GM12878 (cell line): ENCODE measurements at regions not wholly inside any gene's neighbourhood (a gene's known extent, or its start where the extent isn't known, plus 50 kb on each side); places are given as distances from the start of the nearest gene placed in this dataset.

Experiments used
- ATAC-seq: fragments of 200-7000 bp; cut with Tn5 transposase; 3 replicates; pipeline ENCODE4 v1.9.1; 2020; ENCODE audit warnings: mild to moderate bottlenecking, moderate library complexity
- BruUV-seq: library from RNA; stranded (reverse); fragments of 400-500 nt; replicated peaks from 2 replicates; lab custom pipeline; 2021; lab: Mats Ljungman, UMichigan
- CTCF ChIA-PET: fragments of 300-600 bp; sonication (Branson Sonifier 250); formaldehyde crosslinking; extraction: SDS; loops from one replicate; lab custom pipeline; 2021; ENCODE audit warnings: inconsistent platforms; lab: Yijun Ruan, JAX
- POLR2A ChIA-PET: fragments of 350-600 bp; formaldehyde crosslinking; extraction: SDS; loops from one replicate; lab custom pipeline; 2021; ENCODE audit warnings: inconsistent platforms; lab: Charles Lee
- RAD21 ChIA-PET: fragments of 300-600 bp; sonication (Branson Sonifier 250); formaldehyde crosslinking; loops from one replicate; lab custom pipeline; 2023; ENCODE audit warnings: antibody characterized with exemption; ENCODE audit not compliant: unreplicated experiment; lab: Charles Lee
- SMC1A ChIA-PET: fragments of 300-600 bp; sonication (Branson Sonifier 250); formaldehyde crosslinking; loops from one replicate; lab custom pipeline; 2023; ENCODE audit not compliant: unreplicated experiment, uncharacterized antibody; lab: Charles Lee
- DNase-seq: peaks from one replicate; pipeline ENCODE4 v3.0.0-alpha.2; 2011; ENCODE audit warnings: low read depth, low spot score
- FAIRE-seq: peaks from 3 replicates; lab custom pipeline; 2011; peaks lifted over from hg19 to GRCh38; lab: Jason Lieb, UNC
- H2AFZ ChIP-seq: 2 replicates; pipeline ENCODE4 v1.6.0; 2011; ENCODE audit warnings: low read depth, low read length, control low read depth; ENCODE audit not compliant: control insufficient read depth
- H3K27ac ChIP-seq: 2 replicates; pipeline ENCODE4 v1.5.1; 2011; ENCODE audit warnings: control low read depth; ENCODE audit not compliant: control insufficient read depth, insufficient read depth
- H3K27me3 ChIP-seq, 2 experiments: replicated peaks in 1 of 2; 2 replicates each; pipeline versions ENCODE4 v1.6.0 to v1.6.1; 2011; ENCODE audit warnings: low read length in 1 of 2; ENCODE audit not compliant: control insufficient read depth in 2 of 2, insufficient read depth in 2 of 2
- H3K36me3 ChIP-seq, 2 experiments: 2 replicates each; pipeline ENCODE4 v1.5.1; 2011; ENCODE audit warnings: low read length in 1 of 2; ENCODE audit not compliant: control insufficient read depth in 2 of 2, insufficient read depth in 2 of 2
- H3K4me1 ChIP-seq: 2 replicates; pipeline ENCODE4 v1.6.1; 2011; ENCODE audit warnings: mild to moderate bottlenecking, low read length, moderate library complexity, mixed read lengths; ENCODE audit not compliant: control insufficient read depth, insufficient read depth
- H3K4me2 ChIP-seq: 2 replicates; pipeline ENCODE4 v1.6.0; 2011; ENCODE audit warnings: control low read depth; ENCODE audit not compliant: control insufficient read depth, insufficient read depth
- H3K4me3 ChIP-seq: fragments of 200-600 bp; sonication (generic); 2 replicates; pipeline ENCODE4 v1.5.1; 2016
- H3K79me2 ChIP-seq: 2 replicates; pipeline ENCODE4 v1.6.0; 2011; ENCODE audit warnings: low read length; ENCODE audit not compliant: control insufficient read depth, insufficient read depth
- H3K9ac ChIP-seq: 2 replicates; pipeline ENCODE4 v1.8.0; 2011; ENCODE audit warnings: low read length, control low read depth, mixed read lengths; ENCODE audit not compliant: control insufficient read depth, insufficient read depth
- H3K9me3 ChIP-seq: replicated peaks from 3 replicates; pipeline ENCODE4 v1.5.1; 2011; ENCODE audit warnings: mild to moderate bottlenecking, low read length; ENCODE audit not compliant: control insufficient read depth, insufficient read depth
- H4K20me1 ChIP-seq: 2 replicates; pipeline ENCODE4 v1.6.0; 2011; ENCODE audit not compliant: control insufficient read depth, insufficient read depth
- BCL11A ChIP-seq: IDR thresholded peaks from 2 replicates; pipeline ENCODE4 v1.6.1; 2011; ENCODE audit warnings: low read depth, low read length
- BRCA1 ChIP-seq: IDR thresholded peaks from 2 replicates; pipeline ENCODE4 v1.6.1; 2011; ENCODE audit warnings: low read depth, low read length, improper control_type of control experiment
- CBFB ChIP-seq: IDR thresholded peaks from 2 replicates; pipeline ENCODE4 v1.6.1; 2016; ENCODE audit warnings: antibody characterized with exemption, low read depth
- GABPA ChIP-seq: IDR thresholded peaks from 2 replicates; pipeline ENCODE4 v1.6.1; 2014; ENCODE audit warnings: antibody characterized with exemption, low read depth, mild to moderate bottlenecking, inconsistent platforms
- NFYB ChIP-seq: IDR thresholded peaks from 2 replicates; pipeline ENCODE4 v1.6.1; 2011; ENCODE audit warnings: low read depth, mild to moderate bottlenecking, low read length, improper control_type of control experiment, moderate library complexity; ENCODE audit not compliant: insufficient read depth
- PAX8 ChIP-seq: fragments of 450-650 bp; IDR thresholded peaks from 2 replicates; pipeline ENCODE4 v1.6.1; 2017; ENCODE audit warnings: mild to moderate bottlenecking, moderate library complexity
- RAD21 ChIP-seq: IDR thresholded peaks from 2 replicates; pipeline ENCODE4 v1.6.1; 2011; ENCODE audit warnings: mild to moderate bottlenecking, low read depth, low read length, moderate library complexity; ENCODE audit not compliant: insufficient read depth
- SRF ChIP-seq, 2 experiments: IDR thresholded peaks; 2 replicates each; pipeline ENCODE4 v1.6.1; 2011; ENCODE audit warnings: low read depth in 2 of 2, low read length in 2 of 2, mild to moderate bottlenecking in 1 of 2, moderate library complexity in 1 of 2
- ZNF622 ChIP-seq: fragments of 450-650 bp; IDR thresholded peaks from 2 replicates; pipeline ENCODE4 v1.6.1; 2017; ENCODE audit warnings: mild to moderate bottlenecking, inconsistent platforms
- WGBS: methylation state at CpG from one replicate; pipeline ENCODE4 v1.1.6; 2016; ENCODE audit warnings: low lambda C conversion rate; ENCODE audit not compliant: insufficient replicate concordance, insufficient coverage; ENCODE audit errors: missing lambda C conversion rate; 5-methylcytosine and 5-hydroxymethylcytosine counted together
- in situ Hi-C: fragments of 300-500 bp; cut with MboI; formaldehyde crosslinking; loops from 9 replicates; pipeline ENCODE4 v1.14.3; 2018; ENCODE audit warnings: mixed read lengths
- intact Hi-C: fragments of 100-400 bp; cut with micrococcal nuclease; formaldehyde crosslinking; loops from one replicate; pipeline ENCODE4 v1.14.2; 2022; ENCODE audit not compliant: unreplicated experiment
- TF ChIP-seq, protein P1 (sequence below): IDR thresholded peaks from 2 replicates; pipeline ENCODE4 v1.6.1; 2011; ENCODE audit warnings: mild to moderate bottlenecking, low read depth, low read length, moderate library complexity; ENCODE audit not compliant: insufficient replicate concordance
- TF ChIP-seq, protein P2 (sequence below): fragments of 150-350 bp; IDR thresholded peaks from 2 replicates; pipeline ENCODE4 v1.6.1; 2016; ENCODE audit warnings: low read depth, low read length

DNA sequence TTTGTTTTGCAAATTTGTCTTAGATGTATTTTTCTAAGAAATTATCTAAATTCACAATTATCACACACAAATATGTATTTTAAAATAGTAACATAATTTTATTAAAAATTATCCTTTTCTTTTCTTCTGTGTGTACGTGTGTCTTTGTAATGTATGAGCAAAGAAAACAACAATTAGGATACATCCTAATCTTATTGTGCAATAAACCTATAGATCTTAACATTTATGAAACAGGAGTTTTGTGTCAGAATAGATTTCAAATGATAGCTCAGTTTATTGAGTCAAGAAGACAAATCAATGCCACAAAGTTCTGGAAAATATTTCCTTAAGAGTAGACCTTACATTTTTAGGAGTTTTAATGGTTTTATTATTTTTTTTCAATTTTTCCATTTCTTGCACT is 212.2 kb downstream of the KCNJ3 start:
- H3K27me3 ChIP-seq = no peaks in the 10 kb centered on the region; a peak in 1 of 4 replicates
- in situ Hi-C loops (no loop called here), intact Hi-C loops (no loop called here)
- TF ChIP-seq GABPA (no peak), CBFB (no peak), ZNF622 (no peak), BCL11A (no peak), RAD21 (no peak), SRF (IDR thresholded peaks at IDR 0.05; ENCODE audit: low read depth in 2 of 2, low read length in 2 of 2) (no peak), PAX8 (no peak), BRCA1 (no peak), NFYB (no peak)
- TF ChIP-seq, protein P1, sequence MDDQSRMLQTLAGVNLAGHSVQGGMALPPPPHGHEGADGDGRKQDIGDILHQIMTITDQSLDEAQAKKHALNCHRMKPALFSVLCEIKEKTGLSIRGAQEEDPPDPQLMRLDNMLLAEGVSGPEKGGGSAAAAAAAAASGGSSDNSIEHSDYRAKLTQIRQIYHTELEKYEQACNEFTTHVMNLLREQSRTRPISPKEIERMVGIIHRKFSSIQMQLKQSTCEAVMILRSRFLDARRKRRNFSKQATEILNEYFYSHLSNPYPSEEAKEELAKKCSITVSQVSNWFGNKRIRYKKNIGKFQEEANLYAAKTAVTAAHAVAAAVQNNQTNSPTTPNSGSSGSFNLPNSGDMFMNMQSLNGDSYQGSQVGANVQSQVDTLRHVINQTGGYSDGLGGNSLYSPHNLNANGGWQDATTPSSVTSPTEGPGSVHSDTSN = no peak
- TF ChIP-seq, protein P2, sequence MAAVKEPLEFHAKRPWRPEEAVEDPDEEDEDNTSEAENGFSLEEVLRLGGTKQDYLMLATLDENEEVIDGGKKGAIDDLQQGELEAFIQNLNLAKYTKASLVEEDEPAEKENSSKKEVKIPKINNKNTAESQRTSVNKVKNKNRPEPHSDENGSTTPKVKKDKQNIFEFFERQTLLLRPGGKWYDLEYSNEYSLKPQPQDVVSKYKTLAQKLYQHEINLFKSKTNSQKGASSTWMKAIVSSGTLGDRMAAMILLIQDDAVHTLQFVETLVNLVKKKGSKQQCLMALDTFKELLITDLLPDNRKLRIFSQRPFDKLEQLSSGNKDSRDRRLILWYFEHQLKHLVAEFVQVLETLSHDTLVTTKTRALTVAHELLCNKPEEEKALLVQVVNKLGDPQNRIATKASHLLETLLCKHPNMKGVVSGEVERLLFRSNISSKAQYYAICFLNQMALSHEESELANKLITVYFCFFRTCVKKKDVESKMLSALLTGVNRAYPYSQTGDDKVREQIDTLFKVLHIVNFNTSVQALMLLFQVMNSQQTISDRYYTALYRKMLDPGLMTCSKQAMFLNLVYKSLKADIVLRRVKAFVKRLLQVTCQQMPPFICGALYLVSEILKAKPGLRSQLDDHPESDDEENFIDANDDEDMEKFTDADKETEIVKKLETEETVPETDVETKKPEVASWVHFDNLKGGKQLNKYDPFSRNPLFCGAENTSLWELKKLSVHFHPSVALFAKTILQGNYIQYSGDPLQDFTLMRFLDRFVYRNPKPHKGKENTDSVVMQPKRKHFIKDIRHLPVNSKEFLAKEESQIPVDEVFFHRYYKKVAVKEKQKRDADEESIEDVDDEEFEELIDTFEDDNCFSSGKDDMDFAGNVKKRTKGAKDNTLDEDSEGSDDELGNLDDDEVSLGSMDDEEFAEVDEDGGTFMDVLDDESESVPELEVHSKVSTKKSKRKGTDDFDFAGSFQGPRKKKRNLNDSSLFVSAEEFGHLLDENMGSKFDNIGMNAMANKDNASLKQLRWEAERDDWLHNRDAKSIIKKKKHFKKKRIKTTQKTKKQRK = no peak
- no peak for FAIRE-seq
- no peak for DNase-seq
- H3K9ac ChIP-seq = no peak overlapping the region
- no peaks in the 10 kb centered on the region for H3K4me1 ChIP-seq
- no peak for ATAC-seq
- H3K4me3 ChIP-seq = no peak overlapping the region
- RAD21 ChIA-PET = no interaction called here
- H3K4me2 ChIP-seq = no peak overlapping the region
- no peak overlapping the region for H3K27ac ChIP-seq
- POLR2A ChIA-PET = no interaction called here
- no peak overlapping the region for H2AFZ ChIP-seq
- H3K9me3 ChIP-seq = no peaks in the 10 kb centered on the region
- WGBS = 0% methylated on average over 1 of the region's 1 CpG
- SMC1A ChIA-PET = interaction anchor here (1.1 kb wide), 1 partner anchor 10 kb away, joined by 3 read pairs; no protein-coding TSS in a partner anchor
- no peaks in the 10 kb centered on the region for H3K79me2 ChIP-seq
- no peaks in the 10 kb centered on the region for H3K36me3 ChIP-seq
- BruUV-seq = no TSS peak
- H4K20me1 ChIP-seq = no peaks in the 10 kb centered on the region
- CTCF ChIA-PET = no interaction called here
